HG02798 (cell line): ENCODE measurements at regions not wholly inside any gene's neighbourhood (a gene's known extent, or its start where the extent isn't known, plus 50 kb on each side); places are given as distances from the start of the nearest gene placed in this dataset.

ENCODE experiments used
- ATAC-seq: cut with Tn5 transposase; IDR thresholded peaks from one replicate; pipeline ENCODE4 v1.9.1; 2021; ENCODE audit warnings: mild to moderate bottlenecking; ENCODE audit not compliant: unreplicated experiment, poor library complexity

GRCh38 chr5:68467794-68468193 is 252.2 kb downstream of the PIK3R1 start:
- ATAC-seq: no peak

- no peak for ATAC-seq
Observed at GRCh38 chr5:68468322-68468721, 252.8 kb downstream of the PIK3R1 start.

GRCh38 chr5:68475476-68475983 is 260.0 kb downstream of the PIK3R1 start:
- no peak for ATAC-seq

- no peak for ATAC-seq
Observed at GRCh38 chr5:68476854-68477253, 261.3 kb downstream of the PIK3R1 start.

- ATAC-seq: no peak
Observed at GRCh38 chr5:68478301-68479095, 262.9 kb downstream of the PIK3R1 start.

GRCh38 chr5:68479524-68479923 is 264.0 kb downstream of the PIK3R1 start:
- ATAC-seq: no peak

GRCh38 chr5:68480335-68480940 is 264.9 kb downstream of the PIK3R1 start:
- no peak for ATAC-seq

GRCh38 chr5:68482199-68482598 is 266.6 kb downstream of the PIK3R1 start:
- ATAC-seq: no peak

- peak; percentile 47 for ATAC-seq
Observed at GRCh38 chr5:68484307-68485068, 268.9 kb downstream of the PIK3R1 start.

GRCh38 chr5:68489556-68489955 is 274.0 kb downstream of the PIK3R1 start:
- ATAC-seq: no peak

GRCh38 chr5:68490406-68490805 is 274.9 kb downstream of the PIK3R1 start:
- ATAC-seq: no peak

- ATAC-seq: no peak
Observed at GRCh38 chr5:68494771-68495170, 279.2 kb downstream of the PIK3R1 start.

GRCh38 chr5:68499987-68500386 is 284.4 kb downstream of the PIK3R1 start:
- ATAC-seq: no peak

GRCh38 chr5:68500813-68501212 is 285.3 kb downstream of the PIK3R1 start:
- no peak for ATAC-seq

- no peak for ATAC-seq
Observed at GRCh38 chr5:68502531-68502930, 287.0 kb downstream of the PIK3R1 start.

GRCh38 chr5:68504306-68504705 is 288.8 kb downstream of the PIK3R1 start:
- no peak for ATAC-seq

GRCh38 chr5:68505917-68506860 is 290.6 kb downstream of the PIK3R1 start:
- ATAC-seq: no peak

- ATAC-seq: no peak
Observed at GRCh38 chr5:68515514-68515913, 300.0 kb downstream of the PIK3R1 start.

GRCh38 chr5:68518286-68518685 is 302.7 kb downstream of the PIK3R1 start:
- ATAC-seq: no peak

GRCh38 chr5:68519143-68519542 is 303.6 kb downstream of the PIK3R1 start:
- ATAC-seq: no peak
